ENCODE measurements at regions not wholly inside any gene's neighbourhood (a gene's known extent, or its start where the extent isn't known, plus 50 kb on each side); places are given as distances from the start of the nearest gene placed in this dataset.

GRCh38 chr11:27754035-27755017, 54.1 kb upstream of the BDNF start:
- DNase-seq (ENCODE audit: low read depth, low spot score), result no peak
- peak; percentile 81 for ATAC-seq
- POLR2A ChIA-PET, result no interaction called here

More at GRCh38 chr11:27754035-27755017, 54.1 kb upstream of the BDNF start:
- 0 out of 2 replicates have a peak, but pooled peaks have one; percentile 10 for TF ChIP-seq JUND (IDR thresholded peaks at IDR 0.05)
- TF ChIP-seq ZBTB33 (IDR thresholded peaks at IDR 0.05; ENCODE audit: extremely low read depth, insufficient replicate concordance, low read length), result no peak
- no peak for TF ChIP-seq CEBPB (IDR thresholded peaks at IDR 0.05; ENCODE audit: low read depth)
- peak; percentile 97 for TF ChIP-seq TCF7L2 (IDR thresholded peaks at IDR 0.05; ENCODE audit: borderline replicate concordance, extremely low read depth, insufficient read depth, insufficient read length)
- no peak for TF ChIP-seq ZFX (IDR thresholded peaks at IDR 0.05)
- no peak for TF ChIP-seq SRF (IDR thresholded peaks at IDR 0.05; ENCODE audit: low read depth)
- no peak for TF ChIP-seq EZH2 (IDR thresholded peaks at IDR 0.05)
- Histone ChIP-seq H3K79me2 (ENCODE audit: insufficient read depth, low read length) (no peaks in the 10 kb centered on the region), H3K9ac (ENCODE audit: low read length) (no peak overlapping the region), H3K4me1 (ENCODE audit: control insufficient read depth in 1 of 2, insufficient read depth in 2 of 2, low read length in 2 of 2) (peaks cover 13 to 21% of the 10 kb centered on the region in 2 experiments; a peak in 3 of 4 replicates), H3K4me3 (replicated peaks in 1 of 2; ENCODE audit: low read depth in 1 of 2, low read length in 2 of 2) (peak overlapping the region in 1 of 2 experiments; percentile 12; a peak in 1 of 4 replicates), H3K9me3 (ENCODE audit: control insufficient read depth in 1 of 2, insufficient read depth in 1 of 2, low read depth in 1 of 2, low read length in 2 of 2) (no peaks in the 10 kb centered on the region), H3K4me2 (ENCODE audit: low read length) (peak overlapping the region; percentile 57), H3K9me2 (ENCODE audit: insufficient read depth) (no peaks in the 10 kb centered on the region), H4K20me1 (ENCODE audit: insufficient read depth) (no peaks in the 10 kb centered on the region), H3K27ac (ENCODE audit: low read depth, low read length) (peak overlapping the region; percentile 9; the same call in 1 of the 2 replicates), H3K36me3 (ENCODE audit: control insufficient read depth in 1 of 2, insufficient read depth in 2 of 2, low read length in 2 of 2) (no peaks in the 10 kb centered on the region), H2AFZ (ENCODE audit: low read depth, low read length, poor library complexity, severe bottlenecking) (no peak overlapping the region), H3K27me3 (ENCODE audit: insufficient read depth, low read length) (no peaks in the 10 kb centered on the region)
- ChIA-PET RAD21 (ENCODE audit: low non-redundant PET in 1 of 2, low total read pairs in 2 of 2, uncharacterized antibody in 2 of 2, unreplicated experiment in 2 of 2) (no interaction called here), CTCF (no interaction called here)
- intact Hi-C loops (cut with micrococcal nuclease), result no loop called here
- BruUV-seq (replicated peaks), result no TSS peak
